A673 (cell line): ENCODE measurements at regions not wholly inside any gene's neighbourhood (a gene's known extent, or its start where the extent isn't known, plus 50 kb on each side); places are given as distances from the start of the nearest gene placed in this dataset.

ENCODE experiments used
- BruUV-seq: library from RNA; stranded (reverse); fragments of 400-500 nt; replicated peaks from 2 replicates; lab custom pipeline; 2021; lab: Mats Ljungman, UMichigan
- CTCF ChIA-PET: fragments of 300-600 bp; sonication (Branson Sonifier 250); formaldehyde crosslinking; loops from one replicate; lab custom pipeline; 2022; ENCODE audit warnings: antibody characterized with exemption; lab: Charles Lee
- POLR2A ChIA-PET: fragments of 300-600 bp; sonication (Branson Sonifier 250); formaldehyde crosslinking; loops from one replicate; lab custom pipeline; 2022; ENCODE audit warnings: antibody characterized with exemption; ENCODE audit not compliant: low non-redundant PET; lab: Charles Lee
- DNase-seq: peaks from one replicate; pipeline ENCODE4 v3.0.0-alpha.2; 2015; ENCODE audit warnings: low spot score
- H3K27ac ChIP-seq: fragments of 200-600 bp; sonication (generic); 2 replicates; pipeline ENCODE4 v1.5.1; 2016; ENCODE audit warnings: mixed run types, low read depth, mild to moderate bottlenecking, mixed read lengths, antibody characterized with exemption, low read length; ENCODE audit not compliant: poor library complexity, severe bottlenecking
- H3K27me3 ChIP-seq: fragments of 200-600 bp; sonication (generic); replicated peaks from 2 replicates; pipeline ENCODE4 v1.6.1; 2017; ENCODE audit warnings: mixed run types, low read depth, mild to moderate bottlenecking, mixed read lengths, antibody characterized with exemption, low read length; ENCODE audit not compliant: insufficient read depth, poor library complexity
- H3K36me3 ChIP-seq: fragments of 200-600 bp; sonication (generic); 2 replicates; pipeline ENCODE4 v1.6.1; 2016; ENCODE audit warnings: mixed run types, mild to moderate bottlenecking, mixed read lengths, antibody characterized with exemption, low read length; ENCODE audit not compliant: insufficient read depth, poor library complexity, severe bottlenecking
- H3K4me1 ChIP-seq: fragments of 200-600 bp; sonication (generic); 2 replicates; pipeline ENCODE4 v1.6.1; 2017; ENCODE audit warnings: mixed run types, mild to moderate bottlenecking, mixed read lengths, antibody characterized with exemption, low read length; ENCODE audit not compliant: insufficient read depth, poor library complexity, severe bottlenecking
- H3K4me3 ChIP-seq: fragments of 200-600 bp; sonication (generic); 2 replicates; pipeline ENCODE4 v1.5.1; 2016; ENCODE audit warnings: low read depth, mixed run types, mild to moderate bottlenecking, mixed read lengths, low read length; ENCODE audit not compliant: poor library complexity, severe bottlenecking
- H3K9me3 ChIP-seq: fragments of 200-600 bp; sonication (generic); 2 replicates; pipeline ENCODE4 v1.6.1; 2016; ENCODE audit warnings: mixed run types, low read depth, mild to moderate bottlenecking, mixed read lengths, antibody characterized with exemption, low read length; ENCODE audit not compliant: poor library complexity, severe bottlenecking
- CTCF ChIP-seq: fragments of 300-800, 200-600 bp; sonication (generic); conservative IDR thresholded peaks from 2 replicates; pipeline ENCODE4 v1.5.1; 2017; ENCODE audit warnings: low read depth, mild to moderate bottlenecking, antibody characterized with exemption, low read length, moderate library complexity, mixed read lengths
- EZH2 ChIP-seq: fragments of 200-600 bp; sonication (generic); IDR thresholded peaks from 2 replicates; pipeline ENCODE4 v1.6.1; 2017; ENCODE audit warnings: borderline replicate concordance, low read depth, mild to moderate bottlenecking, mixed read lengths, antibody characterized with exemption, low read length; ENCODE audit not compliant: poor library complexity, severe bottlenecking
- intact Hi-C: fragments of 100-400 bp; cut with micrococcal nuclease; formaldehyde crosslinking; loops from one replicate; pipeline ENCODE4 v1.10.0; 2022; ENCODE audit not compliant: unreplicated experiment

GRCh38 chr2:12083713-12084419, 337.4 kb downstream of the LPIN1 start:
- H3K4me1 ChIP-seq = peaks cover 10% of the 10 kb centered on the region
- no peaks in the 10 kb centered on the region for H3K36me3 ChIP-seq
- BruUV-seq = no TSS peak
- intact Hi-C loops = no loop called here
- ChIA-PET CTCF (no interaction called here), POLR2A (no interaction called here)
- H3K27me3 ChIP-seq = no peaks in the 10 kb centered on the region
- no peak overlapping the region for H3K27ac ChIP-seq
- no peaks in the 10 kb centered on the region for H3K9me3 ChIP-seq
- no peak overlapping the region for H3K4me3 ChIP-seq
- TF ChIP-seq EZH2 (no peak), CTCF (no peak)
- no peak for DNase-seq

GRCh38 chr2:12087175-12087574, 340.7 kb downstream of the LPIN1 start:
- Histone ChIP-seq H3K4me1 (peaks cover 10% of the 10 kb centered on the region), H3K4me3 (no peak overlapping the region), H3K9me3 (no peaks in the 10 kb centered on the region), H3K27ac (no peak overlapping the region), H3K36me3 (no peaks in the 10 kb centered on the region), H3K27me3 (no peaks in the 10 kb centered on the region)
- no TSS peak for BruUV-seq
- ChIA-PET CTCF (no interaction called here), POLR2A (no interaction called here)
- TF ChIP-seq CTCF (no peak), EZH2 (no peak)
- intact Hi-C loops = no loop called here
- DNase-seq = no peak

- Histone ChIP-seq H3K4me1 (peaks cover 10% of the 10 kb centered on the region), H3K27me3 (no peaks in the 10 kb centered on the region), H3K27ac (no peak overlapping the region), H3K9me3 (no peaks in the 10 kb centered on the region), H3K36me3 (no peaks in the 10 kb centered on the region), H3K4me3 (no peak overlapping the region)
- BruUV-seq = no TSS peak
- DNase-seq = peak; percentile 21
- ChIA-PET POLR2A (no interaction called here), CTCF (no interaction called here)
- intact Hi-C loops = no loop called here
- TF ChIP-seq CTCF = no peak
- TF ChIP-seq EZH2 = no peak
These were observed 341.4 kb downstream of the LPIN1 start for GRCh38 chr2:12087671-12088380.
